NCI-H446 (cell line): ENCODE measurements at regions not wholly inside any gene's neighbourhood (a gene's known extent, or its start where the extent isn't known, plus 50 kb on each side); places are given as distances from the start of the nearest gene placed in this dataset.

Source experiments
- DNase-seq, 2 experiments: peaks; one replicate each; lab custom pipeline; 2025; lab: John Stamatoyannopoulos, UW

- no peak for DNase-seq
Measured at GRCh38 chr13:74485757-74486156, 351.6 kb upstream of the KLF12 start.

- DNase-seq = no peak
Measured at GRCh38 chr13:74479124-74479523, 344.9 kb upstream of the KLF12 start.

GRCh38 chr13:74476788-74477187, 342.6 kb upstream of the KLF12 start:
- DNase-seq = no peak

- DNase-seq = no peak
Measured at GRCh38 chr13:74476365-74476764, 342.2 kb upstream of the KLF12 start.

GRCh38 chr13:74466864-74467263, 332.7 kb upstream of the KLF12 start:
- no peak for DNase-seq

GRCh38 chr13:74466020-74466419, 331.8 kb upstream of the KLF12 start:
- no peak for DNase-seq

GRCh38 chr13:74465271-74465670, 331.1 kb upstream of the KLF12 start:
- DNase-seq = peak in 1 of 2 experiments; percentile 13

GRCh38 chr13:74464670-74465069, 330.5 kb upstream of the KLF12 start:
- peak in 1 of 2 experiments; percentile 1 for DNase-seq

GRCh38 chr13:74461011-74461410, 326.8 kb upstream of the KLF12 start:
- DNase-seq = no peak

- DNase-seq = no peak
Measured at GRCh38 chr13:74452881-74453280, 318.7 kb upstream of the KLF12 start.

GRCh38 chr13:74452176-74452575, 318.0 kb upstream of the KLF12 start:
- no peak for DNase-seq

- no peak for DNase-seq
Measured at GRCh38 chr13:74450964-74451363, 316.8 kb upstream of the KLF12 start.

GRCh38 chr13:74450525-74450845, 316.3 kb upstream of the KLF12 start:
- no peak for DNase-seq

GRCh38 chr13:74449811-74450524, 315.8 kb upstream of the KLF12 start:
- no peak for DNase-seq

GRCh38 chr13:74444864-74445479, 310.8 kb upstream of the KLF12 start:
- DNase-seq = no peak

GRCh38 chr13:74444161-74444571, 310.0 kb upstream of the KLF12 start:
- no peak for DNase-seq

- DNase-seq = no peak
Measured at GRCh38 chr13:74443631-74444030, 309.4 kb upstream of the KLF12 start.

- no peak for DNase-seq
Measured at GRCh38 chr13:74442751-74443150, 308.5 kb upstream of the KLF12 start.

GRCh38 chr13:74438901-74439300, 304.7 kb upstream of the KLF12 start:
- DNase-seq = no peak

GRCh38 chr13:74434782-74435181, 300.6 kb upstream of the KLF12 start:
- DNase-seq = no peak

GRCh38 chr13:74424455-74424854, 290.3 kb upstream of the KLF12 start:
- DNase-seq = no peak

GRCh38 chr13:74423434-74423833, 289.2 kb upstream of the KLF12 start:
- DNase-seq = no peak

- no peak for DNase-seq
Measured at GRCh38 chr13:74414458-74414857, 280.3 kb upstream of the KLF12 start.

- no peak for DNase-seq
Measured at GRCh38 chr13:74413482-74413881, 279.3 kb upstream of the KLF12 start.
